ENCODE measurements at regions not wholly inside any gene's neighbourhood (a gene's known extent, or its start where the extent isn't known, plus 50 kb on each side); places are given as distances from the start of the nearest gene placed in this dataset.

DNA sequence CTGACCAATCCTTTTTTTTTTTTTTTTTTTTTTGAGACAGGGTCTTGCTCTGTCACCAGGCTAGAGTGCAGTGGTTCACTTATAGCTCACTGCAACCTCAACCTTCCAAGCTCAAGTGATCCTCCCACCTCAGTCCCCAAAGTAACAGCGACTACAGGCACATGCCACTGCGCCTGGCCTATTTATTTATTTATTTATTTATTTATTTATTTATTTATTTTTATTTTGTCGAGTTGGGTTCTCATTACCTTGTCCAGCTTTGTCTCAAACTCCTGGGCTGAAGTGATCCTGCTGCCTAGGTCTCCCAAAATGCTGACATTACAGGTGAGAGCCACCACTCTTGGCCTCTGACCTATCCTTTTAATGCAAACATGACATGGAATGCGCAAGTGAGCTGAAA is 124.4 kb downstream of the GXYLT1 start:
- TF ChIP-seq, protein P1, sequence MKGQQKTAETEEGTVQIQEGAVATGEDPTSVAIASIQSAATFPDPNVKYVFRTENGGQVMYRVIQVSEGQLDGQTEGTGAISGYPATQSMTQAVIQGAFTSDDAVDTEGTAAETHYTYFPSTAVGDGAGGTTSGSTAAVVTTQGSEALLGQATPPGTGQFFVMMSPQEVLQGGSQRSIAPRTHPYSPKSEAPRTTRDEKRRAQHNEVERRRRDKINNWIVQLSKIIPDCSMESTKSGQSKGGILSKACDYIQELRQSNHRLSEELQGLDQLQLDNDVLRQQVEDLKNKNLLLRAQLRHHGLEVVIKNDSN (IDR thresholded peaks at IDR 0.05) = no peak
- TF ChIP-seq CEBPB (IDR thresholded peaks at IDR 0.05) (no peak), RAD21 (IDR thresholded peaks at IDR 0.05; ENCODE audit: low read depth) (no peak), EP300 (IDR thresholded peaks at IDR 0.05; ENCODE audit: borderline replicate concordance) (no peak), NFIC (IDR thresholded peaks at IDR 0.05) (no peak), ZBTB7A (IDR thresholded peaks at IDR 0.05; ENCODE audit: low read depth) (no peak), FOXM1 (IDR thresholded peaks at IDR 0.05; ENCODE audit: borderline replicate concordance, low read depth) (no peak), MAX (IDR thresholded peaks at IDR 0.05) (no peak), TEAD4 (IDR thresholded peaks at IDR 0.05) (no peak), YY1 (IDR thresholded peaks at IDR 0.05; ENCODE audit: low read depth) (no peak), EGR1 (IDR thresholded peaks at IDR 0.05) (no peak), CREB1 (IDR thresholded peaks at IDR 0.05; ENCODE audit: low read depth) (no peak), TCF12 (IDR thresholded peaks at IDR 0.05; ENCODE audit: low read depth) (no peak), TAF1 (IDR thresholded peaks at IDR 0.05; ENCODE audit: low read depth) (no peak)

- TF ChIP-seq, protein P1 (IDR thresholded peaks at IDR 0.05) = no peak
- TF ChIP-seq REST (IDR thresholded peaks at IDR 0.05; ENCODE audit: low read depth) = no peak
- no peak for TF ChIP-seq MAX (IDR thresholded peaks at IDR 0.05)
- TF ChIP-seq EP300 (IDR thresholded peaks at IDR 0.05; ENCODE audit: borderline replicate concordance) = no peak
- no peak for TF ChIP-seq NFIC (IDR thresholded peaks at IDR 0.05)
- no peak for TF ChIP-seq CEBPB (IDR thresholded peaks at IDR 0.05)
- TF ChIP-seq TAF1 (IDR thresholded peaks at IDR 0.05; ENCODE audit: low read depth) = no peak
- TF ChIP-seq YY1 (IDR thresholded peaks at IDR 0.05; ENCODE audit: low read depth) = no peak
- no peak for TF ChIP-seq TCF12 (IDR thresholded peaks at IDR 0.05; ENCODE audit: low read depth)
- TF ChIP-seq RAD21 (IDR thresholded peaks at IDR 0.05; ENCODE audit: low read depth) = no peak
- TF ChIP-seq TEAD4 (IDR thresholded peaks at IDR 0.05) = no peak
- TF ChIP-seq FOXM1 (IDR thresholded peaks at IDR 0.05; ENCODE audit: borderline replicate concordance, low read depth) = no peak
Observed at GRCh38 chr12:42019746-42020145, 124.9 kb downstream of the GXYLT1 start.

GRCh38 chr12:42017051-42017450 is 127.6 kb downstream of the GXYLT1 start:
- TF ChIP-seq MAX (IDR thresholded peaks at IDR 0.05) (no peak), YY1 (IDR thresholded peaks at IDR 0.05; ENCODE audit: low read depth) (no peak), NFIC (IDR thresholded peaks at IDR 0.05) (no peak), CREB1 (IDR thresholded peaks at IDR 0.05; ENCODE audit: low read depth) (no peak), TCF12 (IDR thresholded peaks at IDR 0.05; ENCODE audit: low read depth) (no peak), REST (IDR thresholded peaks at IDR 0.05; ENCODE audit: low read depth) (no peak), RAD21 (IDR thresholded peaks at IDR 0.05; ENCODE audit: low read depth) (no peak), EGR1 (IDR thresholded peaks at IDR 0.05) (no peak), TAF1 (IDR thresholded peaks at IDR 0.05; ENCODE audit: low read depth) (no peak), ZBTB7A (IDR thresholded peaks at IDR 0.05; ENCODE audit: low read depth) (no peak), TEAD4 (IDR thresholded peaks at IDR 0.05) (no peak), EP300 (IDR thresholded peaks at IDR 0.05; ENCODE audit: borderline replicate concordance) (no peak), CEBPB (IDR thresholded peaks at IDR 0.05) (no peak)

DNA sequence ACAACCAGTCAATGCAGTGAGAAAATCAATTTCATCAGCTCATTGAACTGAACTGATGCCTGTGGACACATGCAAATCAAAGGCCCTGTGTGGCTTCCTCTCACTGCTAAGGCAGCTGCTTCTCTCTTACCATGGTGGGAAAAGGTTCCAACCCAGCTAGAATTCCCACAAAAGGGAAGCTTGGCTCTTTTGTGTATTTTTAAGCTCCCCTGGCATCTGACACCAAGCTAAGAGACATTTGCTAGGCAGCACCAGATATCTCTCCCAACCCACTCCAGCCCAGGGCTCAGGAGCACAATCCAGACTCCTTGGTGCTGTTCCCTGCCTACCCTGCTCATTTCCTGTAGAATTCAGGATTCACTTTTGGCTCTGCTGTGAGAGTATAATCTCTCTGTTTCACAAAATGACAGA is 129.6 kb downstream of the GXYLT1 start:
- TF ChIP-seq EP300 (IDR thresholded peaks at IDR 0.05; ENCODE audit: borderline replicate concordance) = no peak
- no peak for TF ChIP-seq CEBPB (IDR thresholded peaks at IDR 0.05)
- TF ChIP-seq ZBTB7A (IDR thresholded peaks at IDR 0.05; ENCODE audit: low read depth) = no peak
- TF ChIP-seq, protein P1 (IDR thresholded peaks at IDR 0.05) = no peak
- no peak for TF ChIP-seq TEAD4 (IDR thresholded peaks at IDR 0.05)
- no peak for TF ChIP-seq TCF12 (IDR thresholded peaks at IDR 0.05; ENCODE audit: low read depth)
- TF ChIP-seq NFIC (IDR thresholded peaks at IDR 0.05) = no peak
- no peak for TF ChIP-seq EGR1 (IDR thresholded peaks at IDR 0.05)
- TF ChIP-seq MAX (IDR thresholded peaks at IDR 0.05) = no peak
- no peak for TF ChIP-seq TAF1 (IDR thresholded peaks at IDR 0.05; ENCODE audit: low read depth)
- TF ChIP-seq FOXM1 (IDR thresholded peaks at IDR 0.05; ENCODE audit: borderline replicate concordance, low read depth) = no peak
- TF ChIP-seq REST (IDR thresholded peaks at IDR 0.05; ENCODE audit: low read depth) = no peak
- no peak for TF ChIP-seq YY1 (IDR thresholded peaks at IDR 0.05; ENCODE audit: low read depth)
- TF ChIP-seq RAD21 (IDR thresholded peaks at IDR 0.05; ENCODE audit: low read depth) = no peak

Data from Ishikawa (cell line).